ENCODE measurements at regions not wholly inside any gene's neighbourhood (a gene's known extent, or its start where the extent isn't known, plus 50 kb on each side); places are given as distances from the start of the nearest gene placed in this dataset.

- no peak for DNase-seq (ENCODE audit: low spot score)
- no peaks in the 10 kb centered on the region for H3K4me1 ChIP-seq (ENCODE audit: insufficient read depth, low read length, poor library complexity, severe bottlenecking)
- POLR2A ChIA-PET (ENCODE audit: low non-redundant PET): no interaction called here
- H3K9me3 ChIP-seq (ENCODE audit: low read depth, low read length, poor library complexity, severe bottlenecking): peaks cover 3% of the 10 kb centered on the region
- CTCF ChIA-PET: no interaction called here
- no peaks in the 10 kb centered on the region for H3K36me3 ChIP-seq (ENCODE audit: insufficient read depth, low read length, poor library complexity, severe bottlenecking)
- H3K27ac ChIP-seq (ENCODE audit: low read depth, low read length, poor library complexity, severe bottlenecking): no peak overlapping the region
- intact Hi-C loops (cut with micrococcal nuclease; ENCODE audit: unreplicated experiment): no loop called here
- TF ChIP-seq CTCF (conservative IDR thresholded peaks at IDR 0.05; ENCODE audit: low read depth, low read length) (no peak), EZH2 (IDR thresholded peaks at IDR 0.05; ENCODE audit: borderline replicate concordance, low read depth, low read length, poor library complexity, severe bottlenecking) (no peak)
- H3K27me3 ChIP-seq (replicated peaks; ENCODE audit: insufficient read depth, low read depth, low read length, poor library complexity): no peaks in the 10 kb centered on the region
- H3K4me3 ChIP-seq (ENCODE audit: low read depth, low read length, poor library complexity, severe bottlenecking): no peak overlapping the region
- no TSS peak for BruUV-seq (replicated peaks)
Observed at GRCh38 chr6:84539122-84539856, 225.1 kb downstream of the TBX18 start.

- Histone ChIP-seq H3K9me3 (ENCODE audit: low read depth, low read length, poor library complexity, severe bottlenecking) (no peaks in the 10 kb centered on the region), H3K4me1 (ENCODE audit: insufficient read depth, low read length, poor library complexity, severe bottlenecking) (no peaks in the 10 kb centered on the region), H3K27ac (ENCODE audit: low read depth, low read length, poor library complexity, severe bottlenecking) (no peak overlapping the region), H3K27me3 (replicated peaks; ENCODE audit: insufficient read depth, low read depth, low read length, poor library complexity) (no peaks in the 10 kb centered on the region), H3K4me3 (ENCODE audit: low read depth, low read length, poor library complexity, severe bottlenecking) (no peak overlapping the region), H3K36me3 (ENCODE audit: insufficient read depth, low read length, poor library complexity, severe bottlenecking) (no peaks in the 10 kb centered on the region)
- DNase-seq (ENCODE audit: low spot score): no peak
- CTCF ChIA-PET: no interaction called here
- intact Hi-C loops (cut with micrococcal nuclease; ENCODE audit: unreplicated experiment): no loop called here
- TF ChIP-seq EZH2 (IDR thresholded peaks at IDR 0.05; ENCODE audit: borderline replicate concordance, low read depth, low read length, poor library complexity, severe bottlenecking): no peak
- TF ChIP-seq CTCF (conservative IDR thresholded peaks at IDR 0.05; ENCODE audit: low read depth, low read length): 0 out of 2 replicates have a peak, but pooled peaks have one; percentile 16
- POLR2A ChIA-PET (ENCODE audit: low non-redundant PET): interaction anchor here (0.7 kb wide), 1 partner anchor 446 kb away, joined by 3 read pairs; no protein-coding TSS in a partner anchor
- BruUV-seq (replicated peaks): no TSS peak
Observed at GRCh38 chr6:84536885-84537638, 227.3 kb downstream of the TBX18 start.

- no TSS peak for BruUV-seq (replicated peaks)
- Histone ChIP-seq H3K9me3 (ENCODE audit: low read depth, low read length, poor library complexity, severe bottlenecking) (no peaks in the 10 kb centered on the region), H3K4me1 (ENCODE audit: insufficient read depth, low read length, poor library complexity, severe bottlenecking) (no peaks in the 10 kb centered on the region), H3K4me3 (ENCODE audit: low read depth, low read length, poor library complexity, severe bottlenecking) (no peak overlapping the region), H3K27ac (ENCODE audit: low read depth, low read length, poor library complexity, severe bottlenecking) (no peak overlapping the region), H3K36me3 (ENCODE audit: insufficient read depth, low read length, poor library complexity, severe bottlenecking) (no peaks in the 10 kb centered on the region), H3K27me3 (replicated peaks; ENCODE audit: insufficient read depth, low read depth, low read length, poor library complexity) (no peaks in the 10 kb centered on the region)
- TF ChIP-seq EZH2 (IDR thresholded peaks at IDR 0.05; ENCODE audit: borderline replicate concordance, low read depth, low read length, poor library complexity, severe bottlenecking) (no peak), CTCF (conservative IDR thresholded peaks at IDR 0.05; ENCODE audit: low read depth, low read length) (no peak)
- POLR2A ChIA-PET (ENCODE audit: low non-redundant PET): no interaction called here
- intact Hi-C loops (cut with micrococcal nuclease; ENCODE audit: unreplicated experiment): no loop called here
- CTCF ChIA-PET: no interaction called here
- no peak for DNase-seq (ENCODE audit: low spot score)
Observed at GRCh38 chr6:84528201-84528600, 236.2 kb downstream of the TBX18 start.

Measured in A673 (cell line).